ENCODE measurements at regions not wholly inside any gene's neighbourhood (a gene's known extent, or its start where the extent isn't known, plus 50 kb on each side); places are given as distances from the start of the nearest gene placed in this dataset.

DNA sequence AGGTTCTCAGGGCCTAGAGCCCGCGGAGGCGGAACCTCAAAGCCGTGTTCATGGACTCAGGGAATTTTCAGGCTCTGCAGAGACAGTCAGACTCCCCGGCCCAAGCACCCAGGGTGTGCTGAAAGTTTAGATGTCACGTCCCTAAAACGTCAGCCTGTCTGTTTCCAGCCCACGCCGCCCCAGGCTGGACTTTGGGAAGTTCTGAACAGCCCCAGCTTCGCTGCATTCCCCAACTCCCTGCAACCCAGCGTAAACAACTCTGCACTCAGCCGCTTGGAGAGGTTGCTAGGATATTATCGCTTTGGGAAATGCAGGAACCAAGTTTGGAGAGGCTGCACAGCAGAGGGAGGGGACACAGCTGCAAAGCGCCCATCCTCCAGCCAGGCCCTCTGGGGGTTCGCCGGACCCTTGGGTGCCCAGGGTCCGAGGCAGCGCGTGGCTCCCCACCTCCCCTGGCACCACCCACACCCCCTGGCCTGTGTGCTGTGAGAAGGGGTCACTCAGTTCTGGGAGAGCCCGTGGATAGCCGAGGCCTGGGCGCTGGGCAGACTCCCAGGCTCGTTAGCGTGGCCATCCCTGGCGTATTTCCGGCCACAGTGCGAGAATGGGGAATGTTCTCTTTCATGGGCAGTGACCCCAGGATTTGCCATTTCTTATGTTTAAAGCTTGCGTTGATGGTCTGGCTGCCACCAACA lies 120.5 kb upstream of the FGF3 start:
- Histone ChIP-seq H3K27ac (peak overlapping the region in 3 of 4 donors; percentile 14 to 53 (median 18)), H3K9me3 (no peaks in the 10 kb centered on the region), H3K27me3 (peaks cover 20% of the 10 kb centered on the region), H3K4me3 (no peak overlapping the region), H3K36me3 (no peaks in the 10 kb centered on the region), H3K4me1 (peaks cover 0 to 7% (median 0%) of the 10 kb centered on the region in 4 donors)
- no peak for TF ChIP-seq POLR2A (IDR thresholded peaks at IDR 0.05)
- TF ChIP-seq, protein P1, sequence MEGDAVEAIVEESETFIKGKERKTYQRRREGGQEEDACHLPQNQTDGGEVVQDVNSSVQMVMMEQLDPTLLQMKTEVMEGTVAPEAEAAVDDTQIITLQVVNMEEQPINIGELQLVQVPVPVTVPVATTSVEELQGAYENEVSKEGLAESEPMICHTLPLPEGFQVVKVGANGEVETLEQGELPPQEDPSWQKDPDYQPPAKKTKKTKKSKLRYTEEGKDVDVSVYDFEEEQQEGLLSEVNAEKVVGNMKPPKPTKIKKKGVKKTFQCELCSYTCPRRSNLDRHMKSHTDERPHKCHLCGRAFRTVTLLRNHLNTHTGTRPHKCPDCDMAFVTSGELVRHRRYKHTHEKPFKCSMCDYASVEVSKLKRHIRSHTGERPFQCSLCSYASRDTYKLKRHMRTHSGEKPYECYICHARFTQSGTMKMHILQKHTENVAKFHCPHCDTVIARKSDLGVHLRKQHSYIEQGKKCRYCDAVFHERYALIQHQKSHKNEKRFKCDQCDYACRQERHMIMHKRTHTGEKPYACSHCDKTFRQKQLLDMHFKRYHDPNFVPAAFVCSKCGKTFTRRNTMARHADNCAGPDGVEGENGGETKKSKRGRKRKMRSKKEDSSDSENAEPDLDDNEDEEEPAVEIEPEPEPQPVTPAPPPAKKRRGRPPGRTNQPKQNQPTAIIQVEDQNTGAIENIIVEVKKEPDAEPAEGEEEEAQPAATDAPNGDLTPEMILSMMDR (IDR thresholded peaks at IDR 0.05), result no peak
- in situ Hi-C loops (cut with MboI; ENCODE audit: low pct_ligation_motif_present in 1 of 4, low pct_unique_long_range_greater_than_20kb in 1 of 4, low sequenced_read_pairs in 3 of 4), result no loop called here
- intact Hi-C loops (cut with DNase I; ENCODE audit: low total_unique reads), result no loop called here
- DNase-seq, result no peak
- 48 to 100% methylated on average over 1 to 28 of the region's 28 CpGs for WGBS, 2 donors (ENCODE audit: low coverage in 1 of 2)

DNA sequence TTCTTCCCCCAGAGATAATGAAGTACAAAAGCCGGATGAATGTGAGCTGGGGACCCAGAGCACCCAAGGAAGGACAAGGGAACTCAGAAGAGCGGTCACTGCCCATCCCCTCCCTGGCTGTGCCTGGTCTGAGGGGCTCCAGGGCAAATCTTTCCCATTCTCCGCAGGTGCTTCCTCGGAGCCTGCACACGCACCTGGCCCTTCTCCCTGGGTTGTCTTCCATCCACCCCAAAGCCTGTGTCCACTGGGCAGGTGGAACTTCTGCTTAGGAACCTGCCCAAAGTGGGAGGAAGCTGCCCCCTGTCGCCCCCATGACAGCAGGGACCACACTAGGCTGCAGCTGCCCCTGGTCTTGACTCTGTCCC lies 121.0 kb upstream of the FGF3 start:
- Histone ChIP-seq H3K27me3 (peaks cover 20% of the 10 kb centered on the region), H3K27ac (peak overlapping the region; percentile 14 to 53 (median 22)), H3K4me3 (no peak overlapping the region), H3K9me3 (no peaks in the 10 kb centered on the region), H3K4me1 (peaks cover 0 to 7% (median 0%) of the 10 kb centered on the region in 4 donors), H3K36me3 (no peaks in the 10 kb centered on the region)
- 50 to 66% methylated on average over 1 to 6 of the region's 6 CpGs for WGBS, 2 donors (ENCODE audit: low coverage in 1 of 2)
- intact Hi-C loops (cut with DNase I; ENCODE audit: low total_unique reads), result no loop called here
- no peak for DNase-seq
- TF ChIP-seq POLR2AphosphoS5 (IDR thresholded peaks at IDR 0.05) (no peak), POLR2A (IDR thresholded peaks at IDR 0.05) (no peak), EP300 (IDR thresholded peaks at IDR 0.05; ENCODE audit: low read depth) (no peak)
- TF ChIP-seq, protein P1 (IDR thresholded peaks at IDR 0.05), result no peak
- in situ Hi-C loops (cut with MboI; ENCODE audit: low pct_ligation_motif_present in 1 of 4, low pct_unique_long_range_greater_than_20kb in 1 of 4, low sequenced_read_pairs in 3 of 4), result no loop called here

DNA sequence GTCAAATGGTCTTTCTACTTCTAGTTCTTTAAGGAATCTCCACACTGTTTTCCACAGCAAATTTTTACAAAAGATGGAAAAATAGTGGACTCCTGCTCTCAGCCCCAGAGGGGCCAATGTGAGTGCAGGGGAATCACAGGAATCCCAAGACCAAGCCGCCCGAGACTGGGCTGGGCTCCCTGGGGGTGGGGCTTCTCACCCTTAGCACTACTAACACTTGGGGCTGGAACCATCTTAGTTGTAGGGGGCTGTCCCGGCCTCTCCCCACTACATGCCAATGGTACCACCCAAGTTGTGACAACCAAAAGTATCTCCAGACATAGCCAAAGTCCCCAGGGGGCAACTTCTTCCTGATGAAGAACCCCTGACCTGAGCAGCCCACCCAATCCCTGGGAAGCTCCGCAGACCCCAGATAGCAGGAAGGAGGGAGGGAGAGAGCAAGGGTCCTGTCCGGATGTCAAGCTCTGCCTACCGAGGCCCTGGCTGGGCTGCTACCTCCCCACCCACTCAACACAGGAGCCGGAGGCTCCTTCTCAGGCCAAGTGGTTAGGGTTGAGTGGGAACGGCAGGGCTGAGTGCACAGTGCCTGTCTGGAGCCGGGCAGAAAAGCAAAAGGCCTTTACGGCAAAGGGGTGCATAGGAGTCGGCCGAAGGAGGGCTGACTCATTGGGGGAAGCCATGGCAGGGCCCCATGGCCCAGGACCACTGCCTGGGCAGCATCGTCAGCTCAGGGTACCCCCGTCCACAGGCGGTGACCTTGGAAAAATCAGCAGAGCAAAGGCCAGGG lies 122.5 kb upstream of the FGF3 start:
- no peak for DNase-seq
- intact Hi-C loops (cut with DNase I; ENCODE audit: low total_unique reads) (no loop called here), in situ Hi-C loops (cut with MboI; ENCODE audit: low pct_ligation_motif_present in 1 of 4, low pct_unique_long_range_greater_than_20kb in 1 of 4, low sequenced_read_pairs in 3 of 4) (no loop called here)
- WGBS, 2 donors (ENCODE audit: low coverage in 1 of 2), result 88 to 93% methylated on average over 2 to 11 of the region's 15 CpGs
- H3K4me1 ChIP-seq, result peaks cover 0 to 7% (median 0%) of the 10 kb centered on the region in 4 donors
- H3K27ac ChIP-seq, result no peak overlapping the region
- peaks cover 23% of the 10 kb centered on the region for H3K27me3 ChIP-seq
- H3K4me3 ChIP-seq, result no peak overlapping the region
- TF ChIP-seq, protein P1 (IDR thresholded peaks at IDR 0.05), result no peak
- no peak for TF ChIP-seq POLR2AphosphoS5 (IDR thresholded peaks at IDR 0.05)
- TF ChIP-seq EP300 (IDR thresholded peaks at IDR 0.05; ENCODE audit: low read depth), result no peak
- TF ChIP-seq POLR2A (IDR thresholded peaks at IDR 0.05), result no peak
- no peaks in the 10 kb centered on the region for H3K9me3 ChIP-seq
- no peaks in the 10 kb centered on the region for H3K36me3 ChIP-seq

DNA sequence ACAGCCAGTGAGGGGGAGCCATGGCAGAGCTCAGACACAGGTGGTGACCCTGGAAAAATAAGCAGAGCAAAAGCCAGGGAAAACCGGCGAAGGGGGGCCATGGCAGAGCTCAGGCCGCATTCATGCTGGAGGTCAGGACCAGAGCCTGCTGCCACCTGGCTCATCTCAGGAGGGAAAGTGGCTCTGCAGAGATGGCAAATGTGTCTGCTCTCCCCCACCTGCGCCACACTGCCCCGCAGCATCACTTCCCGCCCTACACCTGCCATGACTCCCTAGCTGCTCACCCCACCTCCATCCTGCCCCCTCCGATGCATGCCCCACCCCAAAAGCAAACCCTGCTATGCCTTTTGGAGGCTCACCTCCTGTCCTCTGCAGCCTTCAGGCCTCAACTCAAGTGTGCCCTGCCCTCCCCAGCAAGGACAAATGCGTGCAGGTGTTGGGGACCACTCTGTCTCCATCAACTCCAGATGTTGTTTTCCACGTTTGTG lies 123.2 kb upstream of the FGF3 start:
- peaks cover 0 to 7% (median 0%) of the 10 kb centered on the region in 4 donors for H3K4me1 ChIP-seq
- no peaks in the 10 kb centered on the region for H3K9me3 ChIP-seq
- 83 to 85% methylated on average over 5 to 9 of the region's 9 CpGs for WGBS, 2 donors (ENCODE audit: low coverage in 1 of 2)
- H3K36me3 ChIP-seq, result no peaks in the 10 kb centered on the region
- no peak overlapping the region for H3K27ac ChIP-seq
- in situ Hi-C loops (cut with MboI; ENCODE audit: low pct_ligation_motif_present in 1 of 4, low pct_unique_long_range_greater_than_20kb in 1 of 4, low sequenced_read_pairs in 3 of 4), result no loop called here
- no peak for DNase-seq
- TF ChIP-seq, protein P1 (IDR thresholded peaks at IDR 0.05), result no peak
- no peak for TF ChIP-seq POLR2A (IDR thresholded peaks at IDR 0.05)
- no peak for TF ChIP-seq EP300 (IDR thresholded peaks at IDR 0.05; ENCODE audit: low read depth)
- no peak for TF ChIP-seq POLR2AphosphoS5 (IDR thresholded peaks at IDR 0.05)
- peaks cover 23% of the 10 kb centered on the region for H3K27me3 ChIP-seq
- no peak overlapping the region for H3K4me3 ChIP-seq
- intact Hi-C loops (cut with DNase I; ENCODE audit: low total_unique reads), result no loop called here
